HCT116 (cell line): ENCODE measurements at regions not wholly inside any gene's neighbourhood (a gene's known extent, or its start where the extent isn't known, plus 50 kb on each side); places are given as distances from the start of the nearest gene placed in this dataset.

ENCODE experiments used
- ATAC-seq: fragments of 200-7000 bp; cut with Tn5 transposase; 2 replicates; pipeline ENCODE4 v1.9.1; 2020; ENCODE audit warnings: mild to moderate bottlenecking, moderate library complexity
- BruUV-seq: library from RNA; stranded (reverse); fragments of 400-500 nt; replicated peaks from 2 replicates; lab custom pipeline; 2021; lab: Mats Ljungman, UMichigan
- CTCF ChIA-PET: fragments of 300-600 bp; sonication (Branson Sonifier 250); formaldehyde crosslinking; loops from one replicate; lab custom pipeline; 2021; ENCODE audit warnings: antibody characterized with exemption; lab: Charles Lee
- POLR2A ChIA-PET: fragments of 300-600, 350-600 bp; sonication (Branson Sonifier 250); formaldehyde crosslinking; loops from one replicate; lab custom pipeline; 2021; ENCODE audit warnings: antibody characterized with exemption; lab: Charles Lee
- RAD21 ChIA-PET, 2 experiments: fragments of 300-600 bp; sonication (Branson Sonifier 250); formaldehyde crosslinking; loops; one replicate each; lab custom pipeline; 2023; ENCODE audit warnings: low total read pairs in 2 of 2; ENCODE audit not compliant: uncharacterized antibody in 2 of 2, unreplicated experiment in 2 of 2, low non-redundant PET in 1 of 2; lab: Charles Lee
- DNase-seq: peaks from one replicate; pipeline ENCODE4 v3.0.0-alpha.2; 2010; ENCODE audit warnings: low read depth, low spot score
- H2AFZ ChIP-seq: fragments of 200-600 bp; shearing (Covaris generic), sonication (generic); 2 replicates; pipeline ENCODE4 v1.6.1; 2017; ENCODE audit warnings: low read depth, mixed run types, mixed read lengths, antibody characterized with exemption, low read length; ENCODE audit not compliant: poor library complexity, severe bottlenecking
- H3K27ac ChIP-seq: 2 replicates; pipeline ENCODE4 v1.5.1; 2012; ENCODE audit warnings: low read depth, low read length
- H3K27me3 ChIP-seq: fragments of 200-600 bp; sonication (generic); 2 replicates; pipeline ENCODE4 v1.6.1; 2016; ENCODE audit warnings: mixed run types, low read length, mixed read lengths; ENCODE audit not compliant: insufficient read depth
- H3K36me3 ChIP-seq, 2 experiments: fragments of 200-500 bp in 1 of 2; fragments of 200-600 bp in 1 of 2; sonication (Bioruptor generic) in 1 of 2; sonication (generic) in 1 of 2; 2 replicates each; pipeline versions ENCODE4 v1.5.1 to v1.6.1; 2014 to 2016; ENCODE audit warnings: low read length in 2 of 2, inconsistent platforms in 1 of 2, mixed read lengths in 1 of 2, mixed run types in 1 of 2; ENCODE audit not compliant: insufficient read depth in 2 of 2, control insufficient read depth in 1 of 2
- H3K4me1 ChIP-seq, 2 experiments: fragments of 200-600 bp in 1 of 2; sonication (generic) in 1 of 2; 2 replicates each; pipeline versions ENCODE4 v1.5.1 to v1.6.1; 2012 to 2017; ENCODE audit warnings: low read length in 2 of 2, inconsistent platforms in 1 of 2, mild to moderate bottlenecking in 1 of 2, mixed read lengths in 1 of 2, mixed run types in 1 of 2, moderate library complexity in 1 of 2; ENCODE audit not compliant: insufficient read depth in 2 of 2, control insufficient read depth in 1 of 2
- H3K4me2 ChIP-seq: fragments of 200-600 bp; sonication (generic); 2 replicates; pipeline ENCODE4 v1.6.1; 2017; ENCODE audit warnings: mixed run types, low read length, mixed read lengths
- H3K4me3 ChIP-seq, 2 experiments: fragments of 200-600 bp in 1 of 2; sonication (generic) in 1 of 2; replicated peaks in 1 of 2; 2 replicates each; pipeline ENCODE4 v1.5.1; 2011 to 2016; ENCODE audit warnings: low read length in 2 of 2, control low read depth in 1 of 2, low read depth in 1 of 2, mild to moderate bottlenecking in 1 of 2, mixed read lengths in 1 of 2, mixed run types in 1 of 2
- H3K79me2 ChIP-seq: fragments of 200-600 bp; sonication (generic); 2 replicates; pipeline ENCODE4 v1.6.1; 2017; ENCODE audit warnings: mild to moderate bottlenecking, mixed run types, low read length, moderate library complexity, mixed read lengths; ENCODE audit not compliant: insufficient read depth
- H3K9ac ChIP-seq: fragments of 200-600 bp; sonication (generic); 2 replicates; pipeline ENCODE4 v1.6.1; 2016; ENCODE audit warnings: low read length, mixed read lengths
- H3K9me2 ChIP-seq: fragments of 200-600 bp; sonication (generic), shearing (Covaris generic); 2 replicates; pipeline ENCODE4 v1.6.1; 2017; ENCODE audit warnings: mixed run types, mild to moderate bottlenecking, moderate library complexity; ENCODE audit not compliant: insufficient read depth
- H3K9me3 ChIP-seq, 2 experiments: fragments of 200-500 bp in 1 of 2; fragments of 200-600 bp in 1 of 2; sonication (Bioruptor generic) in 1 of 2; sonication (generic) in 1 of 2; 2 replicates each; pipeline ENCODE4 v1.6.1; 2014 to 2017; ENCODE audit warnings: low read length in 2 of 2, mixed read lengths in 2 of 2, inconsistent platforms in 1 of 2, low read depth in 1 of 2, mild to moderate bottlenecking in 1 of 2, mixed run types in 1 of 2, moderate library complexity in 1 of 2; ENCODE audit not compliant: control insufficient read depth in 1 of 2, insufficient read depth in 1 of 2
- H4K20me1 ChIP-seq: fragments of 200-600 bp; sonication (generic), shearing (Covaris generic); 2 replicates; pipeline ENCODE4 v1.6.1; 2017; ENCODE audit warnings: mixed run types, mild to moderate bottlenecking, moderate library complexity; ENCODE audit not compliant: insufficient read depth
- CEBPB ChIP-seq: IDR thresholded peaks from 2 replicates; pipeline ENCODE4 v1.6.1; 2012; ENCODE audit warnings: low read depth
- ELF1 ChIP-seq: IDR thresholded peaks from 2 replicates; pipeline ENCODE4 v1.6.1; 2012; ENCODE audit warnings: low read depth, borderline replicate concordance
- EZH2 ChIP-seq: fragments of 200-600 bp; sonication (generic); IDR thresholded peaks from 2 replicates; pipeline ENCODE4 v1.6.1; 2017; ENCODE audit warnings: antibody characterized with exemption, mixed run types
- FOSL1 ChIP-seq: IDR thresholded peaks from 2 replicates; pipeline ENCODE4 v1.6.1; 2012; ENCODE audit warnings: low read depth
- JUND ChIP-seq: IDR thresholded peaks from 2 replicates; pipeline ENCODE4 v1.6.1; 2012
- POLR2A ChIP-seq: IDR thresholded peaks from 2 replicates; pipeline ENCODE4 v1.7.0; 2011; ENCODE audit warnings: borderline replicate concordance; ENCODE audit not compliant: insufficient read depth, insufficient read length; ENCODE audit errors: extremely low read depth
- POLR2AphosphoS5 ChIP-seq: IDR thresholded peaks from 2 replicates; pipeline ENCODE4 v1.6.1; 2011; ENCODE audit warnings: mild to moderate bottlenecking, low read depth, low read length, moderate library complexity
- RAD21 ChIP-seq: IDR thresholded peaks from 2 replicates; pipeline ENCODE4 v1.6.1; 2012; ENCODE audit warnings: low read depth, mild to moderate bottlenecking
- SRF ChIP-seq: IDR thresholded peaks from 2 replicates; pipeline ENCODE4 v1.6.1; 2012; ENCODE audit warnings: low read depth
- YY1 ChIP-seq: IDR thresholded peaks from 2 replicates; pipeline ENCODE4 v1.6.1; 2011; ENCODE audit warnings: low read length, low read depth, moderate library complexity, mild to moderate bottlenecking; ENCODE audit not compliant: insufficient replicate concordance; ENCODE audit errors: extremely low read depth
- ZFX ChIP-seq: fragments of 450-650 bp; IDR thresholded peaks from 2 replicates; pipeline ENCODE4 v1.6.1; 2017
- intact Hi-C: fragments of 100-400 bp; cut with micrococcal nuclease; formaldehyde crosslinking; loops from 2 replicates; pipeline ENCODE4 v1.10.0; 2022
- TF ChIP-seq, protein P1 (sequence below): IDR thresholded peaks from 2 replicates; pipeline ENCODE4 v1.6.1; 2012
- TF ChIP-seq, protein P2 (sequence below): IDR thresholded peaks from 2 replicates; pipeline ENCODE4 v1.6.1; 2012
- TF ChIP-seq, protein P3 (sequence below), 3 experiments: fragments of 200-600 bp in 1 of 3; sonication (generic) in 1 of 3; IDR thresholded peaks in 2 of 3; conservative IDR thresholded peaks in 1 of 3; 2 replicates each; pipeline ENCODE4 v1.5.1; 2012 to 2017; ENCODE audit warnings: low read depth in 2 of 3, low read length in 2 of 3, antibody characterized with exemption in 1 of 3, borderline replicate concordance in 1 of 3, control low read depth in 1 of 3, mild to moderate bottlenecking in 1 of 3, mixed read lengths in 1 of 3, mixed run types in 1 of 3, moderate library complexity in 1 of 3; ENCODE audit not compliant: insufficient read depth in 1 of 3
- TF ChIP-seq, protein P4 (sequence below): IDR thresholded peaks from 2 replicates; pipeline ENCODE4 v1.6.1; 2011; ENCODE audit warnings: mild to moderate bottlenecking, low read length, moderate library complexity; ENCODE audit not compliant: insufficient replicate concordance; ENCODE audit errors: extremely low read depth

DNA sequence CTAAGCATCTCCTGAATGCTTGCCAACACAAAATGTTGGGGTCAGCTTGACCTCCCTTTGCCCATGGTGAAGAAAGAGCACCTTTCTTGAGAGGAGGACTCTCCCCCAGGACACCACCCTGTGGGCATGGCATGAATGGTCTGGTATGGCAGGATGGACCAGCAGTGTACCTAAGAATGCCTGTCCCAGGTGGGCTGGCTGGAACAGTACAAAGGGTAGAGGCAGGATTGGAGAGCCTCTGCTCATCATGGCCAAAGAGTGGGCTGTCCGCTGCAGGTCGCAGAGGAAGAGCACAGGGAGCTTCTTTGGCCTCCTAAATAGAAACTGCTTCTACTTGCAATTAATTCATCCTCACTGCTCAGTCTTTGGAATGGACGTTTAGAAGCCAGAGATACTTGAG, 131.6 kb upstream of the OSMR start:
- RAD21 ChIA-PET: no interaction called here
- no TSS peak for BruUV-seq
- Histone ChIP-seq H3K79me2 (no peaks in the 10 kb centered on the region), H3K27ac (no peak overlapping the region), H3K4me2 (no peak overlapping the region), H3K9me2 (no peaks in the 10 kb centered on the region)
- TF ChIP-seq RAD21: no peak
- TF ChIP-seq ZFX: no peak
- no peak for TF ChIP-seq FOSL1
- TF ChIP-seq, protein P1, sequence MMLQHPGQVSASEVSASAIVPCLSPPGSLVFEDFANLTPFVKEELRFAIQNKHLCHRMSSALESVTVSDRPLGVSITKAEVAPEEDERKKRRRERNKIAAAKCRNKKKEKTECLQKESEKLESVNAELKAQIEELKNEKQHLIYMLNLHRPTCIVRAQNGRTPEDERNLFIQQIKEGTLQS: no peak
- TF ChIP-seq, protein P2, sequence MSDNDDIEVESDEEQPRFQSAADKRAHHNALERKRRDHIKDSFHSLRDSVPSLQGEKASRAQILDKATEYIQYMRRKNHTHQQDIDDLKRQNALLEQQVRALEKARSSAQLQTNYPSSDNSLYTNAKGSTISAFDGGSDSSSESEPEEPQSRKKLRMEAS: no peak
- no peak for TF ChIP-seq CEBPB
- no peak for TF ChIP-seq POLR2A
- TF ChIP-seq POLR2AphosphoS5: no peak
- TF ChIP-seq, protein P3, sequence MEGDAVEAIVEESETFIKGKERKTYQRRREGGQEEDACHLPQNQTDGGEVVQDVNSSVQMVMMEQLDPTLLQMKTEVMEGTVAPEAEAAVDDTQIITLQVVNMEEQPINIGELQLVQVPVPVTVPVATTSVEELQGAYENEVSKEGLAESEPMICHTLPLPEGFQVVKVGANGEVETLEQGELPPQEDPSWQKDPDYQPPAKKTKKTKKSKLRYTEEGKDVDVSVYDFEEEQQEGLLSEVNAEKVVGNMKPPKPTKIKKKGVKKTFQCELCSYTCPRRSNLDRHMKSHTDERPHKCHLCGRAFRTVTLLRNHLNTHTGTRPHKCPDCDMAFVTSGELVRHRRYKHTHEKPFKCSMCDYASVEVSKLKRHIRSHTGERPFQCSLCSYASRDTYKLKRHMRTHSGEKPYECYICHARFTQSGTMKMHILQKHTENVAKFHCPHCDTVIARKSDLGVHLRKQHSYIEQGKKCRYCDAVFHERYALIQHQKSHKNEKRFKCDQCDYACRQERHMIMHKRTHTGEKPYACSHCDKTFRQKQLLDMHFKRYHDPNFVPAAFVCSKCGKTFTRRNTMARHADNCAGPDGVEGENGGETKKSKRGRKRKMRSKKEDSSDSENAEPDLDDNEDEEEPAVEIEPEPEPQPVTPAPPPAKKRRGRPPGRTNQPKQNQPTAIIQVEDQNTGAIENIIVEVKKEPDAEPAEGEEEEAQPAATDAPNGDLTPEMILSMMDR (IDR thresholded peaks at IDR 0.05 in 2 of 3, conservative IDR thresholded peaks at IDR 0.05 in 1 of 3; ENCODE audit: borderline replicate concordance in 1 of 3, insufficient read depth in 1 of 3, low read depth in 2 of 3, low read length in 2 of 3): no peak
- no peak for TF ChIP-seq YY1
- no peak for TF ChIP-seq JUND
- TF ChIP-seq, protein P4, sequence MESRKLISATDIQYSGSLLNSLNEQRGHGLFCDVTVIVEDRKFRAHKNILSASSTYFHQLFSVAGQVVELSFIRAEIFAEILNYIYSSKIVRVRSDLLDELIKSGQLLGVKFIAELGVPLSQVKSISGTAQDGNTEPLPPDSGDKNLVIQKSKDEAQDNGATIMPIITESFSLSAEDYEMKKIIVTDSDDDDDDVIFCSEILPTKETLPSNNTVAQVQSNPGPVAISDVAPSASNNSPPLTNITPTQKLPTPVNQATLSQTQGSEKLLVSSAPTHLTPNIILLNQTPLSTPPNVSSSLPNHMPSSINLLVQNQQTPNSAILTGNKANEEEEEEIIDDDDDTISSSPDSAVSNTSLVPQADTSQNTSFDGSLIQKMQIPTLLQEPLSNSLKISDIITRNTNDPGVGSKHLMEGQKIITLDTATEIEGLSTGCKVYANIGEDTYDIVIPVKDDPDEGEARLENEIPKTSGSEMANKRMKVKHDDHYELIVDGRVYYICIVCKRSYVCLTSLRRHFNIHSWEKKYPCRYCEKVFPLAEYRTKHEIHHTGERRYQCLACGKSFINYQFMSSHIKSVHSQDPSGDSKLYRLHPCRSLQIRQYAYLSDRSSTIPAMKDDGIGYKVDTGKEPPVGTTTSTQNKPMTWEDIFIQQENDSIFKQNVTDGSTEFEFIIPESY: no peak
- TF ChIP-seq SRF: no peak
- no peak for TF ChIP-seq ELF1
- TF ChIP-seq EZH2: no peak
- TF ChIP-seq, all 23 proteins: peak for 0
- CTCF ChIA-PET: no interaction called here
- H4K20me1 ChIP-seq: no peaks in the 10 kb centered on the region
- ATAC-seq: no peak
- H3K27me3 ChIP-seq: no peaks in the 10 kb centered on the region
- H3K4me1 ChIP-seq: no peaks in the 10 kb centered on the region
- no peak for DNase-seq
- no peak overlapping the region for H3K4me3 ChIP-seq
- POLR2A ChIA-PET: no interaction called here
- H3K9ac ChIP-seq: no peak overlapping the region
- H3K36me3 ChIP-seq: no peaks in the 10 kb centered on the region
- no peak overlapping the region for H2AFZ ChIP-seq
- intact Hi-C loops: no loop called here
- no peaks in the 10 kb centered on the region for H3K9me3 ChIP-seq
